ENCODE measurements at regions not wholly inside any gene's neighbourhood (a gene's known extent, or its start where the extent isn't known, plus 50 kb on each side); places are given as distances from the start of the nearest gene placed in this dataset.

- Mint-ChIP-seq H3K9me3 (no peaks in the 10 kb centered on the region), H3K36me3 (ENCODE audit: low read depth) (no peaks in the 10 kb centered on the region), H3K27me3 (peaks cover 25% of the 10 kb centered on the region), H3K4me1 (ENCODE audit: low read depth) (no peaks in the 10 kb centered on the region), H3K27ac (no peak overlapping the region), H3K4me3 (no peak overlapping the region)
Measured at GRCh38 chr20:48541581-48542071, 286.2 kb downstream of the PREX1 start.

GRCh38 chr20:48538856-48539255 is 288.9 kb downstream of the PREX1 start:
- Mint-ChIP-seq H3K27me3 (peaks cover 14% of the 10 kb centered on the region), H3K4me3 (no peak overlapping the region), H3K9me3 (no peaks in the 10 kb centered on the region), H3K27ac (no peak overlapping the region), H3K36me3 (ENCODE audit: low read depth) (no peaks in the 10 kb centered on the region), H3K4me1 (ENCODE audit: low read depth) (no peaks in the 10 kb centered on the region)

DNA sequence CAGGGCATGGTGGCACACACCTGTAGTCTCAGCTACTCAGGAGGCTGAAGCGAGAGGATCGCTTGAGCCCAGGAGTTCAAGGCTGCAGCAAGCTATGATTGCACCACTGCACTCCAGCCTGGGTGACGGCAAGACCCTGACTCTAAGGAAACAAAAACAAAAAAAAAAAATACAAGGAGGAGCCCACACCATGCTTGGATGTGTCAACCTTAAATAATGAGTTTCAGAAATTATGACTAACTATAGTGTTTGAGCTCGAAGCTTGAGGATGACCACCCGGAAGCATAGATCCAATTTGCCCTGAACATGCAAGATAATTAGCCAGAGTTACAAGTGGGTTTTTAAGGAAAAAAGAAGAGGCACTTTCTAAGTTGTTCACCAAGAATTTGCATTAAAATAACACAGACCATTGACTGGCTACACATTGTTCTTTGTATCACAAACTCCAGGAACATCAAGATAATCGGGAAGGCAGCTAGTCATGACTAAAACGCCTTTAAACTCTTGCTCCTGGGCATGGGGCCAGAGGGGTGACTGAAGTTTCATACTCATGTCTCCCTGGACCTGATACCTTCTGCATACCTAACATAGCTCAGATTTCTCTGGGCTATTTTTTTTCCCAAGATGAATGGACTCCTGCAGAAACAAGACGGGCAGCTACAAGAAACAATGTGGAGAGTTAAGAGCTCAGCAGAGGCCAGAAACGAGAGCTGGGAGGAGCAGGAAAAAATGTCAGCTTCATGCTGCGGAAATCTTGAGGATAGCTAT is 289.6 kb downstream of the PREX1 start:
- Mint-ChIP-seq H3K4me1 (ENCODE audit: low read depth) (no peaks in the 10 kb centered on the region), H3K27me3 (peaks cover 11% of the 10 kb centered on the region), H3K4me3 (no peak overlapping the region), H3K9me3 (no peaks in the 10 kb centered on the region), H3K36me3 (ENCODE audit: low read depth) (no peaks in the 10 kb centered on the region), H3K27ac (no peak overlapping the region)

- Mint-ChIP-seq H3K27me3 (no peaks in the 10 kb centered on the region), H3K27ac (no peak overlapping the region), H3K9me3 (no peaks in the 10 kb centered on the region), H3K36me3 (ENCODE audit: low read depth) (no peaks in the 10 kb centered on the region), H3K4me1 (ENCODE audit: low read depth) (peaks cover 10% of the 10 kb centered on the region), H3K4me3 (no peak overlapping the region)
Measured at GRCh38 chr20:48536206-48536605, 291.6 kb downstream of the PREX1 start.

DNA sequence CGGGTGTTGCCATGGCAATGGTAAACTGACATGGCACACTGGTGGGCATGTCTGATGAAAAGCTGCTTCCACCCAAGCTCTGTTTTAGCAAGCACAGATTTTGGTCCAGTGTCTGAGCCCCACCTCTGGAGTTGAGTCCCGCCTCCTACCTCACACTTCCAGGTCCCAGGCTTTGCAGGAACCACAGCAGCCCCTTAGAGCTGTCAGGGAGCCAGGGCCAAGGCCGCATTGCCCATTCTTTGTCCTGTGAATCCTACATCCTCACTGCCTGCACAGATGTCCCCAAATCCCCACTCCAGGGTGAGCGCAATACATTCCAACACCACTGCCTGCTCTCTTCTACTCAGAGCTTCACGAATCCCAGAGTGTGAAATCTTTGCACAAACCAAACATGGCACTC is 292.2 kb downstream of the PREX1 start:
- no peak overlapping the region for H3K27ac Mint-ChIP-seq

GRCh38 chr20:48532028-48532427 is 295.8 kb downstream of the PREX1 start:
- Mint-ChIP-seq H3K4me1 (ENCODE audit: low read depth) (peaks cover 13% of the 10 kb centered on the region), H3K27me3 (peaks cover 15% of the 10 kb centered on the region)

More for the DNA sequence above, 292.2 kb downstream of the PREX1 start:
- Mint-ChIP-seq H3K4me1 (ENCODE audit: low read depth) (peaks cover 13% of the 10 kb centered on the region), H3K4me3 (no peak overlapping the region), H3K9me3 (no peaks in the 10 kb centered on the region), H3K27me3 (peaks cover under 1% of the 10 kb centered on the region), H3K36me3 (ENCODE audit: low read depth) (no peaks in the 10 kb centered on the region)

GRCh38 chr20:48531505-48531904 is 296.3 kb downstream of the PREX1 start:
- no peaks in the 10 kb centered on the region for H3K9me3 Mint-ChIP-seq
- no peak overlapping the region for H3K4me3 Mint-ChIP-seq
- no peaks in the 10 kb centered on the region for H3K36me3 Mint-ChIP-seq (ENCODE audit: low read depth)
- H3K4me1 Mint-ChIP-seq (ENCODE audit: low read depth) = peaks cover 13% of the 10 kb centered on the region
- no peak overlapping the region for H3K27ac Mint-ChIP-seq
- peaks cover 20% of the 10 kb centered on the region for H3K27me3 Mint-ChIP-seq

More at GRCh38 chr20:48532028-48532427, 295.8 kb downstream of the PREX1 start:
- Mint-ChIP-seq H3K27ac (no peak overlapping the region), H3K36me3 (ENCODE audit: low read depth) (no peaks in the 10 kb centered on the region), H3K4me3 (no peak overlapping the region), H3K9me3 (no peaks in the 10 kb centered on the region)

DNA sequence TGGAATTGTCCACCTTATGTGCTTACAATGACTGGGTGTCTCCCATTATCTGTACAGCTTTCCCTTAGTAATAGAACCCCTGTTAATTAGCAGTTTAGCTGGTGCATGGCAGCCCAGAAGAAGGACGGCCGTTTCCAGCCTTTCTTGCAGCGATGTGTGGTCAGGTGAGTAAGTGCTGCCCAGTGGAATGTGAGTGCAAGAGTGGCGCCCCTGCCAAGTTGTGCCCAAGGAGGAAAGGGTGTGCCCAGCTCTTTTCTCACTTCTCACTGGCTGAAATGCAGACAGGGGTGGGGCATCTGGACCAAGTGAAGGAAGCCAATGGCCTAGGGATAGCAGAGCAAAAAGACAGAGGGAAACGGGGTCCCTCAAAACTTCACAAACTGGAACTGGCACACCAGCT is 296.8 kb downstream of the PREX1 start:
- H3K4me3 Mint-ChIP-seq = no peak overlapping the region
- no peak overlapping the region for H3K27ac Mint-ChIP-seq
- no peaks in the 10 kb centered on the region for H3K36me3 Mint-ChIP-seq (ENCODE audit: low read depth)
- H3K27me3 Mint-ChIP-seq = peaks cover 23% of the 10 kb centered on the region
- no peaks in the 10 kb centered on the region for H3K9me3 Mint-ChIP-seq
- H3K4me1 Mint-ChIP-seq (ENCODE audit: low read depth) = peaks cover 13% of the 10 kb centered on the region

DNA sequence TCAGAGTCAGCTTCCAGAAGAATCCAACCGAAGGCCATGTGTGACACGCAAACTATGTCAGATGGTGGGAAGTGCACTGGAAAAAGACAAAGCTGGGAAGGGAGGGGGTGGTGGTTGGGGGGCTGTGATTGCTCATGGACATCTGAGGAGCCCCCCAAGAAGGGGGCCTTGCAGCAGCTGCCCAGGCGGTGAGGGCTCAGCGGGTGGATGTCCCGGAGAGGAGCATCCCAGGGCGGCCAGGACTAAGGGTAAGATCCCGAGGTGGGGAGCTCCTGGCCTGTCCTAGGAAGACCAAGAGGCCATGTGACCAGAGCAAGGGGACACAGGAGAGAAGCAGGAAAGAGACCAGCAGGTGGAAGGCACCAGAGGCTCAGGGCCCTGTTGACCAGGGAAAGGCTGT is 299.5 kb downstream of the PREX1 start:
- Mint-ChIP-seq H3K36me3 (ENCODE audit: low read depth) (no peaks in the 10 kb centered on the region), H3K27ac (no peak overlapping the region), H3K9me3 (no peaks in the 10 kb centered on the region), H3K4me1 (ENCODE audit: low read depth) (peaks cover 13% of the 10 kb centered on the region), H3K27me3 (peaks cover 34% of the 10 kb centered on the region), H3K4me3 (no peak overlapping the region)

DNA sequence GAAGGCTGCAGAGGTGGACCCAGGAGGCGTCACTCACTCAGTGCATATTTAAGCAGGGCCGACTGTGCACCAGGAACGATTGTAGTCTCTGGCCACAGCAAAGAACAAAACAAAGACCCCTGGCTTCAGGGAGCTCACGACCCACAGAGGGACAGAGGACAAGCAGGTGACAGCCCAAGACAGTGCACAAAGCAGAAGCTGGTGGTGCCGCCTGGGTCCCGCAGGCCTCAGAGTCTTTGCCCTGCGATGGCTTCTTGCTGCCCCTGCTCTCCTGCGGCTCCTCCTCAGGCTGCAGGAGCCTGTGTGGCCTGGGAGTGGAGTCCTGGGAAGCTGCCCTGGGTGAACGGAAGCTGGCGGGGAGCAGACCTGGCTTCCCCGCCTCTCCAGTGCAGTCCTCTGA is 300.0 kb downstream of the PREX1 start:
- Mint-ChIP-seq H3K4me3 (no peak overlapping the region), H3K27ac (no peak overlapping the region), H3K36me3 (ENCODE audit: low read depth) (no peaks in the 10 kb centered on the region), H3K27me3 (peaks cover 34% of the 10 kb centered on the region), H3K4me1 (ENCODE audit: low read depth) (peaks cover 13% of the 10 kb centered on the region), H3K9me3 (no peaks in the 10 kb centered on the region)

DNA sequence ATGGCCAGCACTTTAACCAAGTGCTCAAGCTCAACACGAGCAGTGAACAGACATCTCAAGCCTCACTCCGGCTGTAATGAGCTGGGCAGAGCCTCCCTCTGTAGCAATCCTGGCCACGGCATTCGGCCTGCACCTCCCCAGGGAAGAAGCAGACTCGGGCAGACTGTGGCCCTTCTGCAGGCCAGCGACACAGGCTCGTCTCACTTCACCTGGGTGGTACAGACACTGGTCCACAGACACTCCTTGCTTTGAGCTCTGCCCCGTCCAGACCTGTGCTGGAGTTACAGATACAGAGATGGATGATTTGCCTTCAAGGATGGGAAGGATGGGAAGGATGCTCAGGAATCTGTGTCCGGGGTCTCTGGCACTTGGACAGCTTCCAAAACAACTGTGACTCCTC is 300.9 kb downstream of the PREX1 start:
- Mint-ChIP-seq H3K36me3 (ENCODE audit: low read depth) (no peaks in the 10 kb centered on the region), H3K9me3 (no peaks in the 10 kb centered on the region), H3K27ac (no peak overlapping the region), H3K4me3 (no peak overlapping the region), H3K4me1 (ENCODE audit: low read depth) (peaks cover 11% of the 10 kb centered on the region), H3K27me3 (peaks cover 34% of the 10 kb centered on the region)

GRCh38 chr20:48525400-48525799 is 302.4 kb downstream of the PREX1 start:
- Mint-ChIP-seq H3K9me3 (no peaks in the 10 kb centered on the region), H3K4me3 (no peak overlapping the region), H3K27me3 (peaks cover 32% of the 10 kb centered on the region), H3K4me1 (ENCODE audit: low read depth) (no peaks in the 10 kb centered on the region), H3K27ac (no peak overlapping the region), H3K36me3 (ENCODE audit: low read depth) (no peaks in the 10 kb centered on the region)

DNA sequence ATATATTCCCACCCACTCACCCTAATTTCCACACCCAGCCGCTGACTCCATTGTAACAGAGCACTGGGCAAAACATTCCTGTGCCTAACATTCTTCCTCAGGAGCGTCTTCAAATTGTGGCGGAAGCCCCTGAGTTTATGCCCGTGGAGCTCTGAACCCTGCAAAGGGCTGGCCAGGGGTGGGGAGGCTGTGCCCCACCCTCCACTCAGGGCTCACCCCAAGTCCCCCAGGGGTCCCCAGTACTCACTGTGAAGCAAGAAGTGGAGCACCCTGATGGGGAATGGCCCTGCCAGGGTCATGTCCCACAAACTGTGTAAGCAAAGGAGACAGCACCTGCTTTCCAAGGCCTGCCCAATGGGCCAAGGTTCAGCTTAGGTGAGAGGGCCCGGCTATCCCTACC is 303.2 kb downstream of the PREX1 start:
- no peaks in the 10 kb centered on the region for H3K9me3 Mint-ChIP-seq
- H3K4me3 Mint-ChIP-seq = no peak overlapping the region
- no peaks in the 10 kb centered on the region for H3K36me3 Mint-ChIP-seq (ENCODE audit: low read depth)
- H3K27me3 Mint-ChIP-seq = peaks cover 27% of the 10 kb centered on the region
- no peaks in the 10 kb centered on the region for H3K4me1 Mint-ChIP-seq (ENCODE audit: low read depth)
- H3K27ac Mint-ChIP-seq = no peak overlapping the region

GRCh38 chr20:48523191-48523995 is 304.4 kb downstream of the PREX1 start:
- no peak overlapping the region for H3K4me3 Mint-ChIP-seq
- H3K9me3 Mint-ChIP-seq = no peaks in the 10 kb centered on the region
- H3K27ac Mint-ChIP-seq = no peak overlapping the region

DNA sequence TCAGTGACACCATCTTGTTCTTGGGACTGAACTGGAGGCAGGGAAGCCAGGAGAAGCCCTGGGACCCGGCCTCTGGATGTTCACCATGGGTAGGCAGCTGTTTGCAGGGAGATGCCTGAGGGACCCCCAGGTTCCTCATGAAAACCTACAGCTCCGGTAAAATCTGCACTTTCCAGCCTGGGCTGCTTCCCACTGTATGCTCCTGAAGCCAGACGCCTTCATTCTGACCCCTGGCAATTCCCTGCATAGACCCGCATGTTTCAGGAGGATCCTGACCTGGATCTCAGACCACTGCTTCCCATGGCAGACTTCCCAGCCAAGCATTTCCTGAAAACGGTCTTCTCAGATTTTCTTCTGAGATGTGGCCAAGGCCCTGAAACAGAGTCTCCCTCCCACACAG is 306.7 kb downstream of the PREX1 start:
- H3K4me1 Mint-ChIP-seq (ENCODE audit: low read depth) = no peaks in the 10 kb centered on the region
- H3K9me3 Mint-ChIP-seq = no peaks in the 10 kb centered on the region
- H3K27me3 Mint-ChIP-seq = peaks cover 14% of the 10 kb centered on the region
- H3K36me3 Mint-ChIP-seq (ENCODE audit: low read depth) = no peaks in the 10 kb centered on the region
- H3K4me3 Mint-ChIP-seq = no peak overlapping the region
- no peak overlapping the region for H3K27ac Mint-ChIP-seq

More at GRCh38 chr20:48523191-48523995, 304.4 kb downstream of the PREX1 start:
- H3K36me3 Mint-ChIP-seq (ENCODE audit: low read depth) = no peaks in the 10 kb centered on the region
- H3K4me1 Mint-ChIP-seq (ENCODE audit: low read depth) = no peaks in the 10 kb centered on the region
- peaks cover 22% of the 10 kb centered on the region for H3K27me3 Mint-ChIP-seq
